RWPE2 (cell line): ENCODE measurements at regions not wholly inside any gene's neighbourhood (a gene's known extent, or its start where the extent isn't known, plus 50 kb on each side); places are given as distances from the start of the nearest gene placed in this dataset.
A peak's percentile ranks its signal among the peaks of the same experiment; 100 is the strongest.

Source experiments
- ATAC-seq: fragments of 200-7000 bp; cut with Tn5 transposase; 3 replicates; pipeline ENCODE4 v1.9.1; 2021; ENCODE audit warnings: low read depth
- DNase-seq: peaks from one replicate; pipeline ENCODE4 v3.0.0-alpha.2; 2020; ENCODE audit warnings: low spot score
- H3K27ac ChIP-seq: fragments of 450-650 bp; 2 replicates; pipeline ENCODE4 v1.5.1; 2017; ENCODE audit warnings: mild to moderate bottlenecking; ENCODE audit not compliant: poor library complexity, severe bottlenecking
- H3K27me3 ChIP-seq: fragments of 250-450 bp; sonication (Bioruptor Pico); 2 replicates; pipeline ENCODE4 v1.5.1; 2021; ENCODE audit warnings: mild to moderate bottlenecking, moderate library complexity; ENCODE audit not compliant: insufficient read depth, poor library complexity, severe bottlenecking
- H3K36me3 ChIP-seq: fragments of 250-450 bp; sonication (Bioruptor Pico); 2 replicates; pipeline ENCODE4 v1.5.1; 2020; ENCODE audit warnings: low read depth, mild to moderate bottlenecking, moderate library complexity
- H3K4me1 ChIP-seq: fragments of 250-450 bp; sonication (Bioruptor Pico); 2 replicates; pipeline ENCODE4 v1.5.1; 2021; ENCODE audit warnings: mild to moderate bottlenecking, moderate library complexity; ENCODE audit not compliant: insufficient read depth, poor library complexity, severe bottlenecking
- H3K4me3 ChIP-seq: fragments of 250-450 bp; sonication (Bioruptor Pico); 2 replicates; pipeline ENCODE4 v1.5.1; 2021; ENCODE audit warnings: mild to moderate bottlenecking, moderate library complexity; ENCODE audit not compliant: severe bottlenecking
- H3K9me3 ChIP-seq: fragments of 250-450 bp; sonication (Bioruptor Pico); 2 replicates; pipeline ENCODE4 v1.5.1; 2021; ENCODE audit warnings: mild to moderate bottlenecking, moderate library complexity; ENCODE audit not compliant: severe bottlenecking
- CTCF ChIP-seq: fragments of 450-650 bp; IDR thresholded peaks from one replicate; pipeline ENCODE4 v1.5.1; 2017; ENCODE audit warnings: mild to moderate bottlenecking, moderate library complexity; ENCODE audit not compliant: poor library complexity, severe bottlenecking

- no peak for DNase-seq
- Histone ChIP-seq H3K9me3 (no peaks in the 10 kb centered on the region), H3K4me3 (no peak overlapping the region), H3K27ac (peak overlapping the region; percentile 87), H3K4me1 (peaks cover 50% of the 10 kb centered on the region), H3K36me3 (no peaks in the 10 kb centered on the region), H3K27me3 (no peaks in the 10 kb centered on the region)
- TF ChIP-seq CTCF, result no peak
- ATAC-seq, result peak; percentile 65
Measured at GRCh38 chr14:49975276-49975675, 82.4 kb downstream of the ARF6 start.

- DNase-seq, result no peak
- TF ChIP-seq CTCF, result no peak
- no peaks in the 10 kb centered on the region for H3K27me3 ChIP-seq
- no peaks in the 10 kb centered on the region for H3K9me3 ChIP-seq
- ATAC-seq, result no peak
- H3K27ac ChIP-seq, result peak overlapping the region; percentile 87
- no peaks in the 10 kb centered on the region for H3K36me3 ChIP-seq
- peaks cover 45% of the 10 kb centered on the region for H3K4me1 ChIP-seq
- no peak overlapping the region for H3K4me3 ChIP-seq
Measured at GRCh38 chr14:49975799-49976198, 82.9 kb downstream of the ARF6 start.

DNA sequence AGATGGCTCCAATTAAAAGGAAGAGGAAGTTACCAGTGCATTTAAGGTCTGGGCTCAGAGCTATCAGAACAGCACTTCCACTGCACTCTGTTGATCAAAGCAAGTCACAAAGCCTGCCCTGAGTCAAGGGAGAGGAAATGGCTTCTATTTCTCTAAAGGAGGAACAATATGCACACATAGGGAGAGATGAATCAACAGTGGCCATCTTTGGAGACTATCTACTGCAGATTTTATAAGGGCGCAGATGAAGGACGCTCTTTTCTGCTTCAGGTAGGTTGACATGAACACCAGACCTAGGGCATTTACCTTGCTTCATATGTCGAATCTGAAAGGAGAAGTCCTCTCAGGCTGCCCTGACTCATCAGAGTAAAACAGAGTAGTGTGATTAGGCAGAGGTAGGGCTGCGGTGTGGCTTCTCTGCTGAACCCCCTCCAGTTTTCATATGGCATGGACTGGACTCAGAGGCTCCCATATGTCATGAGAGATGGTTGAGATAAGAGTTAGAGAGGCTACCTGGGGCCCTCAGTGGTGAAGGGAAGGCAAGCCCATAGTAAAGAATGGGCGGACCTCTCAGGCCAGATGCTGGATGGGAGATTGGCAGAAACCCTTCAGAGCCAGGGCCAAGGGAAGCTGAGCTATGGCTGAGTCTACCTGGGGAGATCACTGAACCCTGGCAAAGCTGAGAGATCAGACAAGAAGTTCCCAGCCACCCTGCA is 84.4 kb downstream of the ARF6 start:
- DNase-seq, result no peak
- Histone ChIP-seq H3K4me1 (peaks cover 30% of the 10 kb centered on the region), H3K27ac (no peak overlapping the region), H3K27me3 (no peaks in the 10 kb centered on the region), H3K9me3 (no peaks in the 10 kb centered on the region), H3K4me3 (no peak overlapping the region), H3K36me3 (no peaks in the 10 kb centered on the region)
- ATAC-seq, result no peak
- TF ChIP-seq CTCF, result no peak

DNA sequence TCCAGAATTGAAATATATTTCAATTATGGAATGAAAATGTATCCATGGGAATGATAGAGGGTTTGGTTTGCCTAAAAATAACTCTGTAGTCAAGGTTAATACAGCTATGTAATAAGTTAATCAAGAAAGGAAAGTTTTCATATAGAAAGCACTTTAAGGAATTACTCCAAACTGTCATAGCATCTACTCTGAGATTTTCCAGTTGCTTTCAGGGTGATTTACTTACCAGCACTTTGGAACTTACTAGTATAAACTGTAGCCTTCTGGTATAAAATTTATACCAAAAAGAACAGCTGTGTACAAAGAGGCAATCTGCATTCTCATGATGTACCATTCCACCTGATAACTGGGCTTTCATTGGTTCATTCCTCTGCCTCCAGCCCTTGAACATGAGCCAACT is 87.1 kb downstream of the ARF6 start:
- DNase-seq, result no peak
- TF ChIP-seq CTCF, result no peak
- H3K27ac ChIP-seq, result no peak overlapping the region
- H3K36me3 ChIP-seq, result no peaks in the 10 kb centered on the region
- H3K27me3 ChIP-seq, result no peaks in the 10 kb centered on the region
- ATAC-seq, result no peak
- no peak overlapping the region for H3K4me3 ChIP-seq
- H3K9me3 ChIP-seq, result no peaks in the 10 kb centered on the region
- H3K4me1 ChIP-seq, result peaks cover 10% of the 10 kb centered on the region

GRCh38 chr14:49982082-49982481 is 89.2 kb downstream of the ARF6 start:
- Histone ChIP-seq H3K9me3 (no peaks in the 10 kb centered on the region), H3K4me3 (no peak overlapping the region), H3K27me3 (no peaks in the 10 kb centered on the region), H3K36me3 (no peaks in the 10 kb centered on the region), H3K4me1 (no peaks in the 10 kb centered on the region), H3K27ac (no peak overlapping the region)
- ATAC-seq (no peak), DNase-seq (no peak)
- TF ChIP-seq CTCF, result no peak
